ENCODE measurements at regions not wholly inside any gene's neighbourhood (a gene's known extent, or its start where the extent isn't known, plus 50 kb on each side); places are given as distances from the start of the nearest gene placed in this dataset.

- DNase-seq, result no peak
Measured at GRCh38 chr3:94179059-94179458, 116.2 kb downstream of the NSUN3 start.

DNA sequence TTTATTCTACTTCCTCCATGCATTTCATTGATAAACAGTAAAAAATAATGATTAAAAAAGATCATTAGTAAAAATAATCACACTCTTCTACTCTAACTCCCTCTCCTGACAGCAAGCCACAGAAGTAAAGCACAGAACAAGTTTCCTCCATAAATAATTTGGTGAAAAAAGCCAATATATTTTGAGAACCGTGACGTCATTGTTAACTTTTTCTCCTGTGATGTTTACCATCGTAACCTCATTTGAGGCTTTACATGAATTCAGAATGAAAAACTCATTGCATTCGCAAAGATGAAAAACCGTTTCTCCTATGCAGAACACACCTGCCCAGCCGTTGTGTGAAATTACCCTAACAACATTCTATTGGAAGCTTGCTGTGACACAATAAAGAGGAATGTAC, 120.7 kb downstream of the NSUN3 start:
- DNase-seq, result no peak

GRCh38 chr3:94184781-94185180, 121.9 kb downstream of the NSUN3 start:
- no peak for DNase-seq

DNA sequence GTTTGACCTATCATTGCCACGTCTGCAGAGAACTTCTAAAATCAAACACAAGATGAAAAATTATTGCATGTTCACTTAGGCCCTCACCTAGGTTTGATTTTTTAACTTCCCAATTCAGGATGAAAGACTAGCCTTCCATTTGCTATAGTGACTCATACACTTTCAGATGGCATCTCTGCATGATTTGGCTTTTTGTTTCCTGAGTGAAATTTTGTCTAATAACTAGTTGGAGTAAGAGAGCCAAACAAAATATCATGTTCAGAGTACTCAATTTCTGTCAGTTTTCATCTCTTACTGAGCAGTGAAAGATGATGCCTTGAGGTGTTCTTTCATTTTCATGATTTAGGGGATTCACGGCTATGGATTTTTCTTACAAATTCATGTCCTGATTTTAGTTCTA, 122.9 kb downstream of the NSUN3 start:
- DNase-seq, result no peak

DNA sequence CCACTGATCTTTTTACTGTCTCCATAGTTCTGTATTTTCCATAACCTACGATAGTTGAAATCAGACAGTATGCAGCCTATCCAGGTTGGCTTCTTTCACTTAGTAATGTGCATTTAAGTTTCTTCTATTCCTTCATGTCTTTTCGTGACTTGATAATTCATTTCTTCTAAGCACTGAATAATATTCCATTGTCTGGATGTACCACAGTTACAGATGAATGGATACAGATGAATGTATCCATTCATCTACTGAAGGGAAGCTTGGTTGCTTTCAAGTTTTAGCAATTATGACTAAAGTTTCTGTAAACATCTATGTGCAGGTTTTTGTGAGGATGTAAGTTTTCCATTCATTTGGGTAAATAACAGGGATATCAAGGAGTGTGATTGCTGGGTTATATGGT, 124.8 kb downstream of the NSUN3 start:
- DNase-seq, result no peak

- DNase-seq, result no peak
Measured at GRCh38 chr3:94195381-94195780, 132.5 kb downstream of the NSUN3 start.

GRCh38 chr3:94206291-94206690, 143.4 kb downstream of the NSUN3 start:
- DNase-seq, result no peak

GRCh38 chr3:94210256-94210655, 147.4 kb downstream of the NSUN3 start:
- no peak for DNase-seq

DNA sequence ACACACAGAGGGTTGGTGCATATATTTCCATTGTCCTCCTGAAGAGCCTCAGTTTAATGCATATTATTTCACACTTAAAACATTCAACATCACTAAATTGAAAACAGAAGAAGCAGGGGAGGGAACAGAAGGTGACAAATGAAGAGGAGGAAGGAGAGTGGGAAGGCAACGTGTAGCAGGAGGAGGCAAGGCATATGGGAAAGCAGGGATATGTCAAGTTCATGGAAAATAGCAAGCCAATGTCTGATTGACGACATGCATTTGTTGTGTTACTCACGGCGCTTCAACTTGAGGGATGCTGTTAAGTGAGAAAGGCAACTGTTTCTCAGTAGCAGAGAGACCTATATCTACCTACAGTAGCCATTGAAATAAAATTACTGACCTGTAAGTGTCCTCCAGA, 154.5 kb downstream of the NSUN3 start:
- no peak for DNase-seq

DNA sequence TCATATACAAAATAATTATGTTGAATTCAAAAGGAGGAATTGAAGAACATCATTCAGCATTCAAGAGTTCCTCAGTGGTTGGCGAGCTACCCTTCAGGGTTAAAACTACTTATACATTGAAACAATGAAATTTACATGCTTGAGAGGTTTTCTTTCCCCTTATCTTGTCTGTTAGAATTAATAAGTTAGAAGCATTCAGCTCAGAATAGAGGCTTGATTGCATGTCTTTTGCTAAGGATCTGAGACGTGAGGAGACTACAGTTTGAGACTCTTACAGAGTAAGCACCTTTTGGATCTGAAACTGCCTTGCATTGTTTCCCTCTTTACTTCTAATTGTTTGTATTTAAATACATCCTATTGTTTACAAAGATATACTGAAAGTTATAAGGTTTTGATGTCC, 157.6 kb downstream of the NSUN3 start:
- DNase-seq, result no peak

GRCh38 chr3:94221829-94222228, 159.0 kb downstream of the NSUN3 start:
- no peak for DNase-seq

GRCh38 chr3:94225148-94225865, 162.4 kb downstream of the NSUN3 start:
- no peak for DNase-seq

GRCh38 chr3:94226078-94226477, 163.2 kb downstream of the NSUN3 start:
- DNase-seq, result no peak

GRCh38 chr3:94232921-94233320, 170.1 kb downstream of the NSUN3 start:
- no peak for DNase-seq

DNA sequence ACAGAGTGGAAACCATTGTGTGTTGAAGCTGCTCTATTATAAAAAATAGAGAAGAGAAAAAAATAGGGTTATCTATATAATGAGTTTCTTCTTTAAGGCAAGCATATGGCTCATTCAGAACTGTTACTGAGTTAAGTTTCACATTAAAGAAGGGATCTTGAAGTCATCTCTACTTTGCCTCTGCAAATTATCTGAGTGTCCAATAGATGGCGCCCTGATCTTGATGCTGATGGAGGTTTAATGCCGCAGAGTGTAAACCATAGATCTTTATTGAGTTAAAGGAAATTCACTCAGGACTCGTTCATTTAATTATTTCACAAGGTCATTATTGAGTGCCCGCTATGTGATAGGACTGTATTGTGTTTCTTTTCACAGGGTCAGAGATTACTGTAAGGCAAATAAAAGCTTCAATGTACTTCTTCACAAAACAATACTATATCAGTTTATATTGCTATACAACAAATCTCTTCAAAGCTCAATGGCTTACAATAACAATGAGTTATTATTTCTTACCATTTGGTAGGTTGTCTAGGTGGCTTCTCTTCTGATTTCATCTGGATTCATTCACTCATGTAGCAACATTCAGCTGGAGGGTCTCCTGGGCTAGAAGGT, 171.4 kb downstream of the NSUN3 start:
- no peak for DNase-seq

DNA sequence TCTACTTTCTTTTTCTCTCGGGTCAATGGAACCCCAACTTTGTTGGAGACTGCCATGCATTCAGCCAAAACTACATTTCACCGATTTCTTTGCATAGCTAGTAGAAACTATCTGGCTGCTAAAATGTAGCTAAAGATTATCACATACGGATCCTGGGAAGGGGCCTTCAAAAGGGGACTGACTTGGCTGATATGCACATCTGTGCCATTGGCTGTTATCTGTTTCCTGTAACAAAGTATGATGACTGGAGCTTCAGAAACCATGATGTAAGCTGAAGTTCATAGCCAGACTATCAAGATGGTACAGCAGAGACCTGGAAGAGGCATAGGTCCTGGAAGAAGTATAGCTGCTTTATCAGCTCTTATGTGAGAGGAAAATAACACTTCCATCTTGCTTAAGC, 179.1 kb downstream of the NSUN3 start:
- no peak for DNase-seq

DNA sequence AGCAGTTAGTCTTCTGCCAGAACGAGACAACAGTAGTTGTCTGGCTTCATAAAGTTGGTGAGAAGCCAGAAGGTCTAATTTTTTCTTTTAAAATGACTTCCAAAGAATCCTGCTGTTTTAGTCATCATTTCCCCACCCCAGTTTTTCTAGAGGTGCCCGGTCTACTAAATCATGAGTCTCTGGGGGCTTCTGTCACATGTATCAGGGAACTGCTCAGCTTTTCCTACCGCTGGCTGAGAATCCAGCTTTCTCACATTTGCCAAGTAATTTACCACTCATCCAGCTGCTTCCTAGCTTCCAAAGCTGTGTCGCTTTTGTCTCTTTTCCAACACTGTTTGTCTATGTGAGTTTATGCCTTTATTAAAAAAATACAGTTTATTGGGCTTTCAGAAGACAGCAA, 183.3 kb downstream of the NSUN3 start:
- no peak for DNase-seq

DNA sequence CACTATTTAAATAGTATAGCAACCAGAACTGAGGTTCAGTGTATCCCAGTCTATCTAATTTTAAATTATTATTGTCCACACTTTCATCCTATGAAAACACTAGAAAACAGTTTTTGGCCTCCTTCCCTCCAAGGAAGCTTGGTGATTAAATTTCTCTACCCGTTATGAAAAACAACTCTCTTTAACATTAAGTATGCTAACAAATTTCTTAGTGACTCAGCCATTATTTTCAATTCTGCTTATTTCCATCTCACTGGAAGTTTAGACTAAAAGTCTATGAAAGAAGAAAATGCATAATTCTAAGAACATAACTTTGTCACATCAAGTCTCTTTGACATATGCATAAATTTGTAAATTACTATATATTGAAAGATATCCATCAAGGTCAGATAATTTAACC, 185.2 kb downstream of the NSUN3 start:
- no peak for DNase-seq

GRCh38 chr3:94249491-94250079, 186.7 kb downstream of the NSUN3 start:
- peak; percentile 8 for DNase-seq

- no peak for DNase-seq
Measured at GRCh38 chr3:94251566-94251965, 188.7 kb downstream of the NSUN3 start.

DNA sequence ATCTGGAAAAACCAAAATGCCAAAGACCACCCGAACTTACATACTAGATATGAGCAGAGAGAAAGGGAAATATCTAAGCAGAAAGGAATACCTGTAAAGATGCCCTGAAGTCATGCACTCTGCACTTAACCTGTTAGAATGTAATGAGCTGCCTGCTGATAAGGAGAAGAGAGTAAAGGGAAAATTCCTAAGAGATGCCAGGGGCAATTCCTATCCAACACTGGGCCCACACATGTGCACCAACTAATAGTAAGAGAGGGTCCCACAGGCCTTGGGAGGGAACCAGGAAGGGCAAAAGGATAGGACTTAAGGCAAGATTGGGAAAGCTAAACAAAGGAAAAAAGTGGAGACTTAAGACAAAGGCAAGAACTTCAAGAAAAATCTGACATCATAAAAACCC, 189.5 kb downstream of the NSUN3 start:
- DNase-seq, result no peak

DNA sequence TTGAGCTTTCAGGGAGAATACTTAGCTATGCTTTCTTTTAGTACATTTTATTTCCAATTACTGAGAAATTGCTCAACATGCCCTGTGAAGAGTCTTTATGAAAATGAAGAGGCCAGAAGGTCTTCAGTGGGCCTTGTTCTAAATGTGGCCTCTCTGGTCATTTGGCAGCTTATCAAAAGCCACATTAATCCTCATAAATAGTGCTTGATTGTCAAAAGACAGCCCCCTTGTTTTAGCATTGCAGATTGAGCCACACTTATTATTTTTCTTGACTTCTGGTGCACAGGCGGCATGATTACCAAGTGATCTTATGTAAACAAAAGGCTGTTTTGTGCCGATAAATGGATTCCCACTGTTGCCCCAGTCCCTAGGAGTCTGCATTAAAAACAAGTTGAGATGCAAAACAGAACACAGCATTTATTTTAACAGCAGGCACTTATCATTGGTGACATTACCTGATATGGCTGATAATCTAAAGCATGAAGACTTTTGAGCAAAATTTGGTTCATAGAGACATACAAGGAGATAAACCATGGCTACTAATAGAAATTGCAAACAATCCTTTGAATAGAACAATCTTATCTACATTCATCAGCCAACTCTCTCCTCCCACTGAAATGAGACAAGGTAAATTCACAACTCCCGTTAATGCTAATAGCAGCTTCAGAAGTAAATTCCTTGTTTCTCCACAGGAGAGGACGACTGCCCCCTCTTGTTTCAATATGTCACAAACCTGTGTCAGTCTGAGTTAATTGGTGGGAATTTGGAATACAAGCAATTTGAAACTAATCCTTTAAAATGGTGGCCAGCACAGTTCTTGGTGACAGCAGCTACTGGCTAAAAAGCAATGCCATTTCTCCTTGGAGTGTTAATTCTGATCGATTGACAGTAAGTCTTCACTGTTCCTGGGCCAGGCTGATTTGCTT, 194.3 kb downstream of the NSUN3 start:
- DNase-seq, result no peak

DNA sequence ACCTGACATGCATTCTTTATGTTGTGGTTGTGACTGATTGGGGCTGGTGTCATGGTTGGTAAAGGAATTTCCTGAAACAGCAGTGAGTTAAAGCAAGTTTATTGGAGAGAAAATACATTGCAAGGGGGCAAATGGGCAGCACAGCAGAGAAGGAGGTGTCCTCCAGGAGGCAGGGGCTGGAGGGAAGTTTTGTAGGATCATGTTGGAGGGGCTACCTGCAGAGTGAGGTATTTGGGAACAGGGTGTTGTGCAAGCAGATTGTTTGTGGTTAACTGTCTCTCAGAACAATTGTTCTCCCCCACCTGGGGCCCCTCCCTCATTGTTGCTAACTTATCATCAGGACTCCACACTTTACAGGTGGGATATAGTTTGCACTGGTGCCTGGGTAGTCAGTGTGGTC, 196.0 kb downstream of the NSUN3 start:
- DNase-seq, result no peak

DNA sequence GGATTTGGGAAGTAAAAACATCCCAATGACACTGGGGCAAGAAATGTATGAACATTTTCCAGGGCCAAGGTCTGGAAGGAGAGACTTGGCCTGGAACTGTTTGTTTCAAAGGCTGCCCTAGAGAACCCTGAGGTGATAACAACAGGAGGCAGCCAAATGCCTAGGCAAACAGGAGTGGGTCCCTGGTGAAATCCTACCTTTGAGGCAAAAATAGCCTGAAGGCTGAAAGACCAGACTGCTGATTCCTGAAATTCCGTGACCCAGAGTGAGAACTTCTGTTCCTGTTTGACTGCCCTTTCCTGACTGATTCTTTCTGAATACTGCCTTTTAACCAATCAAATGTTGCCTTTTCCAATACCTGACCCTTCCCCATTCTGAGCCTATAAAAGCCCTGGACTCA, 196.4 kb downstream of the NSUN3 start:
- no peak for DNase-seq
